OCI-LY1 (cell line): ENCODE measurements at regions not wholly inside any gene's neighbourhood (a gene's known extent, or its start where the extent isn't known, plus 50 kb on each side); places are given as distances from the start of the nearest gene placed in this dataset.

ENCODE experiments used
- H2AFZ ChIP-seq: fragments of 200-600 bp; sonication (generic), shearing (Covaris generic); 2 replicates; pipeline ENCODE4 v1.6.0; 2014; ENCODE audit warnings: antibody characterized with exemption, mild to moderate bottlenecking, low read length
- H3F3A ChIP-seq: fragments of 200-600 bp; sonication (generic), shearing (Covaris generic); 2 replicates; pipeline ENCODE4 v1.6.0; 2014; ENCODE audit warnings: mild to moderate bottlenecking, antibody characterized with exemption, low read length, moderate library complexity; ENCODE audit not compliant: insufficient read depth
- H3K27ac ChIP-seq: fragments of 200-600 bp; sonication (generic); 2 replicates; pipeline ENCODE4 v1.5.1; 2014; ENCODE audit warnings: low read length, mixed run types, mild to moderate bottlenecking, low read depth; ENCODE audit not compliant: poor library complexity, severe bottlenecking
- H3K27me3 ChIP-seq: fragments of 200-600 bp; sonication (generic); 2 replicates; pipeline ENCODE4 v1.6.0; 2014; ENCODE audit warnings: antibody characterized with exemption, mild to moderate bottlenecking, low read length, moderate library complexity; ENCODE audit not compliant: insufficient read depth
- H3K36me3 ChIP-seq: fragments of 200-600 bp; sonication (generic); 2 replicates; pipeline ENCODE4 v1.6.1; 2014; ENCODE audit warnings: mild to moderate bottlenecking, antibody characterized with exemption, low read length, moderate library complexity, mixed read lengths; ENCODE audit not compliant: insufficient read depth
- H3K4me1 ChIP-seq: fragments of 200-600 bp; sonication (generic); 2 replicates; pipeline ENCODE4 v1.5.1; 2014; ENCODE audit warnings: mild to moderate bottlenecking, low read length, moderate library complexity; ENCODE audit not compliant: insufficient read depth, severe bottlenecking
- H3K4me2 ChIP-seq: fragments of 200-600 bp; sonication (generic), shearing (Covaris generic); 2 replicates; pipeline ENCODE4 v1.6.1; 2014; ENCODE audit warnings: low read length
- H3K4me3 ChIP-seq: fragments of 200-600 bp; sonication (generic); 2 replicates; pipeline ENCODE4 v1.5.1; 2014; ENCODE audit warnings: low read length, low read depth, mild to moderate bottlenecking, mixed read lengths; ENCODE audit not compliant: poor library complexity, severe bottlenecking
- H3K79me2 ChIP-seq: fragments of 200-600 bp; shearing (Covaris generic); 2 replicates; pipeline ENCODE4 v1.6.1; 2016; ENCODE audit warnings: mixed run types, low read length, mixed read lengths; ENCODE audit not compliant: insufficient read depth
- H3K9ac ChIP-seq: fragments of 200-600 bp; sonication (generic), shearing (Covaris generic); 2 replicates; pipeline ENCODE4 v1.6.1; 2014; ENCODE audit warnings: mild to moderate bottlenecking, low read length, mixed read lengths
- H3K9me2 ChIP-seq: fragments of 200-600 bp; sonication (generic), shearing (Covaris generic); 2 replicates; pipeline ENCODE4 v1.6.1; 2014; ENCODE audit warnings: low read depth, mild to moderate bottlenecking, low read length, mixed read lengths
- H3K9me3 ChIP-seq: fragments of 200-600 bp; shearing (Covaris generic); 2 replicates; pipeline ENCODE4 v1.6.1; 2014; ENCODE audit warnings: low read length, mixed read lengths
- H4K20me1 ChIP-seq: fragments of 200-600 bp; sonication (generic), shearing (Covaris generic); 2 replicates; pipeline ENCODE4 v1.6.0; 2016; ENCODE audit warnings: mild to moderate bottlenecking, low read length; ENCODE audit not compliant: insufficient read depth
- CTCF ChIP-seq: fragments of 200-600 bp; sonication (generic), shearing (Covaris generic); IDR thresholded peaks from 2 replicates; pipeline ENCODE4 v1.5.1; 2017; ENCODE audit warnings: mild to moderate bottlenecking, antibody characterized with exemption, low read length, moderate library complexity, mixed read lengths
- EZH2 ChIP-seq: fragments of 200-600 bp; sonication (generic), shearing (Covaris generic); IDR thresholded peaks from 2 replicates; pipeline ENCODE4 v1.8.0; 2017; ENCODE audit warnings: borderline replicate concordance, mixed run types, mild to moderate bottlenecking, antibody characterized with exemption, low read length, moderate library complexity, mixed read lengths

GRCh38 chr16:58855291-58855863 lies 121.3 kb upstream of the GOT2 start:
- H3K36me3 ChIP-seq: no peaks in the 10 kb centered on the region
- no peaks in the 10 kb centered on the region for H3K79me2 ChIP-seq
- TF ChIP-seq EZH2: no peak
- no peak for TF ChIP-seq CTCF
- no peaks in the 10 kb centered on the region for H3K9me2 ChIP-seq
- no peak overlapping the region for H2AFZ ChIP-seq
- no peaks in the 10 kb centered on the region for H3K27me3 ChIP-seq
- H3K4me2 ChIP-seq: no peak overlapping the region
- H3K27ac ChIP-seq: no peak overlapping the region
- H3F3A ChIP-seq: no peaks in the 10 kb centered on the region
- no peak overlapping the region for H3K4me3 ChIP-seq
- H3K9ac ChIP-seq: no peak overlapping the region
- H3K9me3 ChIP-seq: no peaks in the 10 kb centered on the region
- H3K4me1 ChIP-seq: no peaks in the 10 kb centered on the region
- H4K20me1 ChIP-seq: no peaks in the 10 kb centered on the region

- no peaks in the 10 kb centered on the region for H3F3A ChIP-seq
- no peaks in the 10 kb centered on the region for H3K4me1 ChIP-seq
- no peak overlapping the region for H3K27ac ChIP-seq
- H4K20me1 ChIP-seq: no peaks in the 10 kb centered on the region
- TF ChIP-seq CTCF (no peak), EZH2 (no peak)
- no peak overlapping the region for H3K9ac ChIP-seq
- no peaks in the 10 kb centered on the region for H3K79me2 ChIP-seq
- H3K9me3 ChIP-seq: no peaks in the 10 kb centered on the region
- H3K27me3 ChIP-seq: no peaks in the 10 kb centered on the region
- no peak overlapping the region for H3K4me3 ChIP-seq
- H2AFZ ChIP-seq: no peak overlapping the region
- H3K9me2 ChIP-seq: no peaks in the 10 kb centered on the region
- no peaks in the 10 kb centered on the region for H3K36me3 ChIP-seq
- no peak overlapping the region for H3K4me2 ChIP-seq
Observed at GRCh38 chr16:58853854-58854791, 120.0 kb upstream of the GOT2 start.

GRCh38 chr16:58850678-58851020 lies 116.5 kb upstream of the GOT2 start:
- no peak overlapping the region for H3K27ac ChIP-seq
- no peaks in the 10 kb centered on the region for H3K9me2 ChIP-seq
- H3K4me1 ChIP-seq: no peaks in the 10 kb centered on the region
- TF ChIP-seq CTCF (no peak), EZH2 (no peak)
- H3K4me3 ChIP-seq: no peak overlapping the region
- H2AFZ ChIP-seq: no peak overlapping the region
- no peak overlapping the region for H3K9ac ChIP-seq
- no peaks in the 10 kb centered on the region for H3K79me2 ChIP-seq
- H4K20me1 ChIP-seq: no peaks in the 10 kb centered on the region
- H3F3A ChIP-seq: no peaks in the 10 kb centered on the region
- H3K9me3 ChIP-seq: no peaks in the 10 kb centered on the region
- H3K4me2 ChIP-seq: no peak overlapping the region
- H3K36me3 ChIP-seq: no peaks in the 10 kb centered on the region
- H3K27me3 ChIP-seq: no peaks in the 10 kb centered on the region
